K562 (cell line): ENCODE measurements at regions not wholly inside any gene's neighbourhood (a gene's known extent, or its start where the extent isn't known, plus 50 kb on each side); places are given as distances from the start of the nearest gene placed in this dataset.

ENCODE experiments used
- ATAC-seq: fragments of 200-7000 bp; cut with Tn5 transposase; 3 replicates; pipeline ENCODE4 v1.9.1; 2020; ENCODE audit warnings: moderate library complexity
- BruUV-seq: library from RNA; stranded (reverse); fragments of 400-500 nt; replicated peaks from 2 replicates; lab custom pipeline; 2021; lab: Mats Ljungman, UMichigan
- CTCF ChIA-PET: fragments of 300-600 bp; formaldehyde crosslinking; extraction: SDS; loops from one replicate; lab custom pipeline; 2021; ENCODE audit warnings: low intra/inter-chr PET ratio; lab: Yijun Ruan, JAX
- POLR2A ChIA-PET: fragments of 300-600, 350-650 bp; sonication (Branson Sonifier 250); formaldehyde crosslinking; extraction: SDS; loops from one replicate; lab custom pipeline; 2021; ENCODE audit warnings: antibody characterized with exemption, inconsistent platforms; lab: Yijun Ruan, JAX
- DNase-seq, 4 experiments: peaks; one replicate each; pipeline versions ENCODE4 v3.0.0 to v3.0.0-alpha.2; 2011 to 2018; ENCODE audit warnings: low spot score in 3 of 4, mixed read lengths in 3 of 4; ENCODE audit errors: extremely low read depth in 1 of 4
- FAIRE-seq: peaks from 2 replicates; lab custom pipeline; 2011; peaks lifted over from hg19 to GRCh38; lab: Jason Lieb, UNC
- H2AFZ ChIP-seq: 2 replicates; pipeline ENCODE4 v1.6.0; 2011; ENCODE audit warnings: low read depth, low read length, control low read depth, inconsistent platforms
- H3K27ac ChIP-seq: fragments of 200-600 bp; 3 replicates; pipeline ENCODE4 v1.8.0; 2011; ENCODE audit warnings: low read depth, mild to moderate bottlenecking, control low read depth, inconsistent platforms, low read length, moderate library complexity, mixed read lengths; ENCODE audit errors: extremely low read depth
- H3K27me3 ChIP-seq, 2 experiments: fragments of 300-600 bp in 1 of 2; 2 replicates in 1 of 2; 3 replicates in 1 of 2; pipeline versions ENCODE4 v1.6.0 to v1.8.0; 2011; ENCODE audit warnings: inconsistent platforms in 2 of 2, low read length in 2 of 2, mild to moderate bottlenecking in 1 of 2, mixed read lengths in 1 of 2, moderate library complexity in 1 of 2; ENCODE audit not compliant: control insufficient read depth in 2 of 2, insufficient read depth in 2 of 2
- H3K36me3 ChIP-seq: fragments of 300-600 bp; 3 replicates; pipeline ENCODE4 v1.8.0; 2011; ENCODE audit warnings: mild to moderate bottlenecking, low read length, inconsistent platforms; ENCODE audit not compliant: control insufficient read depth, insufficient read depth
- H3K4me1 ChIP-seq, 2 experiments: fragments of 200-600 bp in 1 of 2; replicated peaks in 1 of 2; 2 replicates in 1 of 2; 3 replicates in 1 of 2; pipeline versions ENCODE4 v1.5.1 to v1.8.0; 2011; ENCODE audit warnings: inconsistent platforms in 2 of 2, low read length in 2 of 2, mild to moderate bottlenecking in 1 of 2, mixed read lengths in 1 of 2, moderate library complexity in 1 of 2; ENCODE audit not compliant: control insufficient read depth in 2 of 2, insufficient read depth in 2 of 2
- H3K4me2 ChIP-seq: 2 replicates; pipeline ENCODE4 v1.6.1; 2011; ENCODE audit warnings: low read length, control low read depth, inconsistent platforms, mixed read lengths; ENCODE audit not compliant: insufficient read depth
- H3K4me3 ChIP-seq: fragments of 200-600 bp; sonication (generic), shearing (Covaris generic); 2 replicates; pipeline ENCODE4 v1.5.1; 2016; ENCODE audit warnings: control low read depth, inconsistent platforms
- H3K79me2 ChIP-seq: fragments of 200-600 bp; 3 replicates; pipeline ENCODE4 v1.8.0; 2011; ENCODE audit warnings: low read length, inconsistent platforms; ENCODE audit not compliant: control insufficient read depth, insufficient read depth
- H3K9ac ChIP-seq, 2 experiments: 2 replicates each; pipeline versions ENCODE4 v1.6.0 to v1.6.1; 2011; ENCODE audit warnings: low read depth in 2 of 2, low read length in 2 of 2, control low read depth in 1 of 2, inconsistent platforms in 1 of 2, mild to moderate bottlenecking in 1 of 2, mixed read lengths in 1 of 2; ENCODE audit not compliant: insufficient read depth in 1 of 2
- H3K9me1 ChIP-seq: one replicate; pipeline ENCODE4 v1.6.0; 2011; ENCODE audit warnings: inconsistent platforms, mild to moderate bottlenecking, low read length, moderate library complexity; ENCODE audit not compliant: control insufficient read depth, insufficient read depth
- H3K9me3 ChIP-seq: replicated peaks from 2 replicates; pipeline ENCODE4 v1.5.1; 2011; ENCODE audit warnings: low read depth, low read length, inconsistent platforms; ENCODE audit not compliant: control insufficient read depth, insufficient read depth
- H4K20me1 ChIP-seq: replicated peaks from 2 replicates; pipeline ENCODE4 v1.6.1; 2011; ENCODE audit warnings: low read length, inconsistent platforms, mixed read lengths; ENCODE audit not compliant: control insufficient read depth, insufficient read depth
- HNRNPUL1 ChIP-seq: fragments of 200-400 bp; formaldehyde crosslinking; IDR thresholded peaks from 2 replicates; pipeline ENCODE4 v1.6.1; 2017; ENCODE audit warnings: low read length
- IFI16 ChIP-seq: fragments of 250-450 bp; sonication (Bioruptor Pico); IDR thresholded peaks from 2 replicates; pipeline ENCODE4 v2.1.2; 2022; ENCODE audit warnings: mild to moderate bottlenecking, inconsistent platforms
- LCOR ChIP-seq: sonication (generic); formaldehyde crosslinking; IDR thresholded peaks from 2 replicates; pipeline ENCODE4 v1.8.0; 2022; ENCODE audit warnings: mild to moderate bottlenecking, missing genetic modification reagents
- MAFK ChIP-seq: IDR thresholded peaks from 2 replicates; pipeline ENCODE4 v1.6.1; 2011; ENCODE audit warnings: low read length, improper control_type of control experiment
- MEIS2 ChIP-seq: fragments of 450-650 bp; IDR thresholded peaks from 2 replicates; pipeline ENCODE4 v1.6.1; 2014; ENCODE audit warnings: mild to moderate bottlenecking; ENCODE audit not compliant: partially characterized antibody
- MYNN ChIP-seq, 2 experiments: sonication (generic); formaldehyde crosslinking in 1 of 2; IDR thresholded peaks; 2 replicates each; pipeline versions ENCODE4 v1.5.0 to v1.6.1; 2016 to 2020; ENCODE audit warnings: antibody characterized with exemption in 1 of 2, missing genetic modification reagents in 1 of 2
- RFX7 ChIP-seq: fragments of 250-450 bp; sonication (Bioruptor Pico); IDR thresholded peaks from 2 replicates; pipeline ENCODE4 v1.5.1; 2021; ENCODE audit warnings: mild to moderate bottlenecking
- SMAD4 ChIP-seq: fragments of 250-450 bp; sonication (Bioruptor Pico); conservative IDR thresholded peaks from 2 replicates; pipeline ENCODE4 v1.8.0; 2021; ENCODE audit warnings: inconsistent platforms, mild to moderate bottlenecking, moderate library complexity
- SPI1 ChIP-seq: IDR thresholded peaks from 2 replicates; pipeline ENCODE4 v1.6.1; 2011; ENCODE audit warnings: low read depth, low read length, control low read depth, borderline replicate concordance
- TAF7 ChIP-seq: fragments of 450-650 bp; IDR thresholded peaks from 2 replicates; pipeline ENCODE4 v1.6.1; 2016; ENCODE audit warnings: missing genetic modification characterization, missing compliant biosample characterization
- ZNF384 ChIP-seq: IDR thresholded peaks from 2 replicates; pipeline ENCODE4 v1.6.1; 2012; ENCODE audit warnings: low read depth, low read length, improper control_type of control experiment
- ZNF551 ChIP-seq: fragments of 250-450 bp; sonication (Bioruptor Pico); IDR thresholded peaks from 2 replicates; pipeline ENCODE4 v1.5.0; 2021; ENCODE audit warnings: mild to moderate bottlenecking, moderate library complexity
- ZNF77 ChIP-seq: fragments of 250-450 bp; sonication (Bioruptor Pico); IDR thresholded peaks from 2 replicates; pipeline ENCODE4 v1.5.0; 2020
- WGBS: fragments of 100-300 bp; shearing (Covaris generic); methylation state at CpG from one replicate; pipeline ENCODE4 v1.1.6; 2016; ENCODE audit warnings: low coverage, mixed read lengths; ENCODE audit not compliant: insufficient coverage; ENCODE audit errors: missing lambda C conversion rate; 5-methylcytosine and 5-hydroxymethylcytosine counted together
- in situ Hi-C: fragments of 300-500 bp; cut with MboI; formaldehyde crosslinking; loops from 4 replicates; pipeline ENCODE4 v1.15.0; 2018; ENCODE audit warnings: inconsistent platforms, mixed read lengths
- intact Hi-C: fragments of 100-400 bp; cut with micrococcal nuclease; formaldehyde crosslinking; loops from 2 replicates; pipeline ENCODE4 v1.14.2; 2022
- TF ChIP-seq, protein P1 (sequence below): fragments of 200-400 bp; formaldehyde crosslinking; IDR thresholded peaks from 2 replicates; pipeline ENCODE4 v1.6.1; 2017; ENCODE audit warnings: mild to moderate bottlenecking, low read depth, low read length, moderate library complexity
- TF ChIP-seq, protein P2 (sequence below): fragments of 250-450 bp; sonication (Bioruptor Pico); IDR thresholded peaks from 2 replicates; pipeline ENCODE4 v1.4.0; 2020
- TF ChIP-seq, protein P3 (sequence below): fragments of 450-650 bp; IDR thresholded peaks from 2 replicates; pipeline ENCODE4 v1.6.1; 2016; ENCODE audit warnings: borderline replicate concordance
- TF ChIP-seq, protein P4 (sequence below): sonication (generic); formaldehyde crosslinking; IDR thresholded peaks from 2 replicates; pipeline ENCODE4 v1.8.0; 2022; ENCODE audit warnings: missing genetic modification reagents, mild to moderate bottlenecking, borderline replicate concordance

DNA sequence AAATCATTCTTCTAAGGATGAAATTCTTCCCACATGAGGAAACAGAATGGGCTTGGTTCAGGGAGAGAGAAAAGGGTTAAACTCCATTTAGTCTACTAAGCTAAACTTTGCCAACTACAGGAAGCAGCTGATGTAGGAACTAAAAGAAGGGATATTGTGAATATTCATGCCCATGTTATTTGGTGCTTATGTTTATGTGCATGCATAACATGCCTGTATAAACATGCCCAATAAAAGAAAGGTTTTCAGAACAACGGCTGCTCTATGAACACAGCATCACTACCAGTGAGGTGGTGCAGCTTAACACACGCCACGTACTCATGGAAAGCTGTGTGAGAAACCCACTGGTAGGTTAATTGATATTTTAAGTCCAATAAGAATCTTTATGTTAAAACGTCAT lies 59.4 kb upstream of the VGLL4 start:
- Histone ChIP-seq H3K9ac (no peak overlapping the region), H3K9me1 (no peaks in the 10 kb centered on the region), H2AFZ (no peak overlapping the region), H3K36me3 (no peaks in the 10 kb centered on the region), H3K4me1 (peaks cover 0 to 5% of the 10 kb centered on the region in 2 experiments; a peak in 3 of 5 replicates), H3K9me3 (no peaks in the 10 kb centered on the region), H3K4me3 (no peak overlapping the region), H4K20me1 (no peaks in the 10 kb centered on the region), H3K27me3 (peaks cover 40 to 47% of the 10 kb centered on the region in 2 experiments), H3K4me2 (no peak overlapping the region), H3K79me2 (no peaks in the 10 kb centered on the region), H3K27ac (no peak overlapping the region)
- DNase-seq, result no peak
- no peak for FAIRE-seq
- ChIA-PET CTCF (no interaction called here), POLR2A (interaction anchor here (1.0 to 1.1 kb wide), 2 partner anchors 13 to 244 kb away, joined by 3 to 4 read pairs; no protein-coding TSS in a partner anchor)
- BruUV-seq, result no TSS peak
- intact Hi-C loops, result no loop called here
- ATAC-seq, result no peak
- in situ Hi-C loops, result no loop called here
- 7% methylated on average over 4 of the region's 4 CpGs for WGBS
- TF ChIP-seq ZNF384 (no peak), MAFK (no peak), MEIS2 (no peak), HNRNPUL1 (no peak), RFX7 (CRISPR knock-in tag) (no peak), IFI16 (CRISPR knock-in tag) (no peak), LCOR (CRISPR knock-in tag) (no peak), TAF7 (tag) (no peak), SMAD4 (CRISPR knock-in tag) (no peak), SPI1 (no peak), MYNN (IDR thresholded peaks at IDR 0.05) (no peak), MYNN (CRISPR knock-in tag; IDR thresholded peaks at IDR 0.05) (no peak), ZNF551 (CRISPR knock-in tag) (no peak), ZNF77 (CRISPR knock-in tag) (no peak)
- TF ChIP-seq, protein P1, sequence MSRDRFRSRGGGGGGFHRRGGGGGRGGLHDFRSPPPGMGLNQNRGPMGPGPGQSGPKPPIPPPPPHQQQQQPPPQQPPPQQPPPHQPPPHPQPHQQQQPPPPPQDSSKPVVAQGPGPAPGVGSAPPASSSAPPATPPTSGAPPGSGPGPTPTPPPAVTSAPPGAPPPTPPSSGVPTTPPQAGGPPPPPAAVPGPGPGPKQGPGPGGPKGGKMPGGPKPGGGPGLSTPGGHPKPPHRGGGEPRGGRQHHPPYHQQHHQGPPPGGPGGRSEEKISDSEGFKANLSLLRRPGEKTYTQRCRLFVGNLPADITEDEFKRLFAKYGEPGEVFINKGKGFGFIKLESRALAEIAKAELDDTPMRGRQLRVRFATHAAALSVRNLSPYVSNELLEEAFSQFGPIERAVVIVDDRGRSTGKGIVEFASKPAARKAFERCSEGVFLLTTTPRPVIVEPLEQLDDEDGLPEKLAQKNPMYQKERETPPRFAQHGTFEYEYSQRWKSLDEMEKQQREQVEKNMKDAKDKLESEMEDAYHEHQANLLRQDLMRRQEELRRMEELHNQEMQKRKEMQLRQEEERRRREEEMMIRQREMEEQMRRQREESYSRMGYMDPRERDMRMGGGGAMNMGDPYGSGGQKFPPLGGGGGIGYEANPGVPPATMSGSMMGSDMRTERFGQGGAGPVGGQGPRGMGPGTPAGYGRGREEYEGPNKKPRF, result no peak
- TF ChIP-seq, protein P2, sequence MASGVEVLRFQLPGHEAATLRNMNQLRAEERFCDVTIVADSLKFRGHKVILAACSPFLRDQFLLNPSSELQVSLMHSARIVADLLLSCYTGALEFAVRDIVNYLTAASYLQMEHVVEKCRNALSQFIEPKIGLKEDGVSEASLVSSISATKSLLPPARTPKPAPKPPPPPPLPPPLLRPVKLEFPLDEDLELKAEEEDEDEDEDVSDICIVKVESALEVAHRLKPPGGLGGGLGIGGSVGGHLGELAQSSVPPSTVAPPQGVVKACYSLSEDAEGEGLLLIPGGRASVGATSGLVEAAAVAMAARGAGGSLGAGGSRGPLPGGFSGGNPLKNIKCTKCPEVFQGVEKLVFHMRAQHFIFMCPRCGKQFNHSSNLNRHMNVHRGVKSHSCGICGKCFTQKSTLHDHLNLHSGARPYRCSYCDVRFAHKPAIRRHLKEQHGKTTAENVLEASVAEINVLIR (CRISPR knock-in tag), result no peak
- TF ChIP-seq, protein P3, sequence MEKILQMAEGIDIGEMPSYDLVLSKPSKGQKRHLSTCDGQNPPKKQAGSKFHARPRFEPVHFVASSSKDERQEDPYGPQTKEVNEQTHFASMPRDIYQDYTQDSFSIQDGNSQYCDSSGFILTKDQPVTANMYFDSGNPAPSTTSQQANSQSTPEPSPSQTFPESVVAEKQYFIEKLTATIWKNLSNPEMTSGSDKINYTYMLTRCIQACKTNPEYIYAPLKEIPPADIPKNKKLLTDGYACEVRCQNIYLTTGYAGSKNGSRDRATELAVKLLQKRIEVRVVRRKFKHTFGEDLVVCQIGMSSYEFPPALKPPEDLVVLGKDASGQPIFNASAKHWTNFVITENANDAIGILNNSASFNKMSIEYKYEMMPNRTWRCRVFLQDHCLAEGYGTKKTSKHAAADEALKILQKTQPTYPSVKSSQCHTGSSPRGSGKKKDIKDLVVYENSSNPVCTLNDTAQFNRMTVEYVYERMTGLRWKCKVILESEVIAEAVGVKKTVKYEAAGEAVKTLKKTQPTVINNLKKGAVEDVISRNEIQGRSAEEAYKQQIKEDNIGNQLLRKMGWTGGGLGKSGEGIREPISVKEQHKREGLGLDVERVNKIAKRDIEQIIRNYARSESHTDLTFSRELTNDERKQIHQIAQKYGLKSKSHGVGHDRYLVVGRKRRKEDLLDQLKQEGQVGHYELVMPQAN, result no peak
- TF ChIP-seq, protein P4, sequence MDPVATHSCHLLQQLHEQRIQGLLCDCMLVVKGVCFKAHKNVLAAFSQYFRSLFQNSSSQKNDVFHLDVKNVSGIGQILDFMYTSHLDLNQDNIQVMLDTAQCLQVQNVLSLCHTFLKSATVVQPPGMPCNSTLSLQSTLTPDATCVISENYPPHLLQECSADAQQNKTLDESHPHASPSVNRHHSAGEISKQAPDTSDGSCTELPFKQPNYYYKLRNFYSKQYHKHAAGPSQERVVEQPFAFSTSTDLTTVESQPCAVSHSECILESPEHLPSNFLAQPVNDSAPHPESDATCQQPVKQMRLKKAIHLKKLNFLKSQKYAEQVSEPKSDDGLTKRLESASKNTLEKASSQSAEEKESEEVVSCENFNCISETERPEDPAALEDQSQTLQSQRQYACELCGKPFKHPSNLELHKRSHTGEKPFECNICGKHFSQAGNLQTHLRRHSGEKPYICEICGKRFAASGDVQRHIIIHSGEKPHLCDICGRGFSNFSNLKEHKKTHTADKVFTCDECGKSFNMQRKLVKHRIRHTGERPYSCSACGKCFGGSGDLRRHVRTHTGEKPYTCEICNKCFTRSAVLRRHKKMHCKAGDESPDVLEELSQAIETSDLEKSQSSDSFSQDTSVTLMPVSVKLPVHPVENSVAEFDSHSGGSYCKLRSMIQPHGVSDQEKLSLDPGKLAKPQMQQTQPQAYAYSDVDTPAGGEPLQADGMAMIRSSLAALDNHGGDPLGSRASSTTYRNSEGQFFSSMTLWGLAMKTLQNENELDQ (CRISPR knock-in tag), result no peak
